H1 (cell line): ENCODE measurements at regions not wholly inside any gene's neighbourhood (a gene's known extent, or its start where the extent isn't known, plus 50 kb on each side); places are given as distances from the start of the nearest gene placed in this dataset.

ENCODE experiments used
- CTCF ChIA-PET: fragments of 300-600 bp; sonication (Branson Sonifier 250); formaldehyde crosslinking; loops from one replicate; lab custom pipeline; 2021; ENCODE audit not compliant: partially characterized antibody; lab: Charles Lee
- POLR2A ChIA-PET: fragments of 300-600 bp; sonication (Branson Sonifier 250); formaldehyde crosslinking; loops from one replicate; lab custom pipeline; 2021; ENCODE audit warnings: inconsistent platforms; ENCODE audit not compliant: partially characterized antibody; lab: Charles Lee
- DNase-seq, 2 experiments: peaks; one replicate each; pipeline versions ENCODE4 v3.0.0 to v3.0.0-alpha.2; 2010 to 2022; ENCODE audit warnings: low spot score in 2 of 2, low read depth in 1 of 2, mixed read lengths in 1 of 2
- FAIRE-seq: peaks from 2 replicates; lab custom pipeline; 2011; peaks lifted over from hg19 to GRCh38; lab: Jason Lieb, UNC
- H2AFZ ChIP-seq: 2 replicates; pipeline ENCODE4 v1.8.1; 2012; ENCODE audit warnings: low read length, inconsistent platforms
- H2AK5ac ChIP-seq: 2 replicates; pipeline ENCODE4 v1.6.1; 2013; ENCODE audit warnings: low read depth, low read length
- H2BK120ac ChIP-seq: replicated peaks from 2 replicates; pipeline ENCODE3; 2013; ENCODE audit warnings: low read depth, low read length, inconsistent platforms
- H2BK12ac ChIP-seq: 2 replicates; pipeline ENCODE4 v1.6.1; 2013; ENCODE audit warnings: low read depth, low read length
- H2BK15ac ChIP-seq: 2 replicates; pipeline ENCODE4 v1.6.1; 2013; ENCODE audit warnings: low read length
- H2BK20ac ChIP-seq: 2 replicates; pipeline ENCODE4 v1.6.1; 2013; ENCODE audit warnings: low read length
- H2BK5ac ChIP-seq: 2 replicates; pipeline ENCODE4 v1.6.1; 2013; ENCODE audit warnings: low read depth, low read length
- H3K14ac ChIP-seq: 2 replicates; pipeline ENCODE4 v1.6.1; 2013; ENCODE audit warnings: inconsistent platforms; ENCODE audit not compliant: insufficient read length
- H3K18ac ChIP-seq: 2 replicates; pipeline ENCODE4 v1.6.1; 2013; ENCODE audit warnings: low read length; ENCODE audit errors: extremely low read depth
- H3K23ac ChIP-seq: 2 replicates; pipeline ENCODE4 v1.6.1; 2013; ENCODE audit warnings: inconsistent platforms; ENCODE audit not compliant: insufficient read length
- H3K23me2 ChIP-seq: 2 replicates; pipeline ENCODE4 v1.6.1; 2013; ENCODE audit warnings: low read depth, low read length
- H3K27ac ChIP-seq: 2 replicates; pipeline ENCODE4 v1.6.1; 2011; ENCODE audit warnings: low read depth, low read length, inconsistent platforms
- H3K27me3 ChIP-seq, 4 experiments: replicated peaks in 1 of 4; 1 replicate in 1 of 4; 2 replicates in 3 of 4; pipeline versions ENCODE4 v1.6.1 to v1.8.1; 2011 to 2013; ENCODE audit warnings: low read length in 3 of 4, mild to moderate bottlenecking in 3 of 4, inconsistent platforms in 2 of 4, mixed read lengths in 2 of 4, moderate library complexity in 1 of 4; ENCODE audit not compliant: control insufficient read depth in 3 of 4, insufficient read depth in 3 of 4; ENCODE audit errors: extremely low read depth in 1 of 4
- H3K36me3 ChIP-seq, 4 experiments: 2 replicates each; pipeline versions ENCODE4 v1.6.1 to v1.8.1; 2011 to 2013; ENCODE audit warnings: mild to moderate bottlenecking in 4 of 4, low read length in 3 of 4, moderate library complexity in 2 of 4, control low read depth in 1 of 4, inconsistent platforms in 1 of 4; ENCODE audit not compliant: insufficient read depth in 4 of 4, control insufficient read depth in 2 of 4
- H3K4ac ChIP-seq: replicated peaks from 2 replicates; pipeline ENCODE3; 2013; ENCODE audit warnings: low read length, low read depth, mixed read lengths, inconsistent platforms; ENCODE audit not compliant: insufficient read length
- H3K4me1 ChIP-seq, 4 experiments: replicated peaks in 1 of 4; 1 replicate in 1 of 4; 2 replicates in 3 of 4; pipeline versions ENCODE4 v1.6.1 to v1.8.1; 2011 to 2013; ENCODE audit warnings: low read length in 3 of 4, inconsistent platforms in 2 of 4, mixed read lengths in 1 of 4; ENCODE audit not compliant: insufficient read depth in 4 of 4, control insufficient read depth in 3 of 4
- H3K4me2 ChIP-seq, 2 experiments: 2 replicates each; pipeline versions ENCODE4 v1.6.1 to v1.8.1; 2011 to 2013; ENCODE audit warnings: low read depth in 2 of 2, low read length in 2 of 2, control low read depth in 1 of 2, inconsistent platforms in 1 of 2, mild to moderate bottlenecking in 1 of 2; ENCODE audit not compliant: insufficient read depth in 1 of 2
- H3K4me3 ChIP-seq, 4 experiments: fragments of 200-600, 300-600 bp in 1 of 4; sonication (generic), shearing (Covaris generic), sonication (Bioruptor Twin) in 1 of 4; 2 replicates each; pipeline versions ENCODE4 v1.5.1 to v1.8.1; 2011 to 2016; ENCODE audit warnings: low read length in 4 of 4, low read depth in 3 of 4, control low read depth in 2 of 4, inconsistent platforms in 2 of 4, mild to moderate bottlenecking in 2 of 4, mixed read lengths in 1 of 4, moderate library complexity in 1 of 4; ENCODE audit not compliant: insufficient read depth in 2 of 4; ENCODE audit errors: extremely low read depth in 1 of 4
- H3K56ac ChIP-seq: replicated peaks from 2 replicates; pipeline ENCODE3; 2013; ENCODE audit warnings: low read depth, mild to moderate bottlenecking, mixed read lengths, low read length, inconsistent platforms; ENCODE audit not compliant: insufficient read length
- H3K79me1 ChIP-seq: 2 replicates; pipeline ENCODE4 v1.6.1; 2013; ENCODE audit warnings: low read depth, low read length, control low read depth
- H3K79me2 ChIP-seq, 2 experiments: 2 replicates each; pipeline versions ENCODE4 v1.6.1 to v1.8.1; 2012 to 2013; ENCODE audit warnings: low read length in 2 of 2, mild to moderate bottlenecking in 2 of 2, inconsistent platforms in 1 of 2; ENCODE audit not compliant: insufficient read depth in 2 of 2, control insufficient read depth in 1 of 2
- H3K9ac ChIP-seq, 4 experiments: replicated peaks in 1 of 4; 1 replicate in 1 of 4; 2 replicates in 3 of 4; pipeline versions ENCODE4 v1.6.1 to v1.8.1; 2011 to 2013; ENCODE audit warnings: low read depth in 3 of 4, low read length in 3 of 4, control low read depth in 2 of 4, mild to moderate bottlenecking in 2 of 4, moderate library complexity in 2 of 4, inconsistent platforms in 1 of 4; ENCODE audit errors: extremely low read depth in 1 of 4
- H3K9me3 ChIP-seq, 2 experiments: 2 replicates each; pipeline versions ENCODE4 v1.6.1 to v1.8.1; 2012 to 2013; ENCODE audit warnings: mild to moderate bottlenecking in 2 of 2, moderate library complexity in 2 of 2, control low read depth in 1 of 2, inconsistent platforms in 1 of 2, low read depth in 1 of 2, low read length in 1 of 2, mixed read lengths in 1 of 2; ENCODE audit not compliant: insufficient read depth in 2 of 2
- H4K20me1 ChIP-seq, 2 experiments: replicated peaks in 1 of 2; 2 replicates each; pipeline versions ENCODE3 to v1.8.1; 2011 to 2013; ENCODE audit warnings: inconsistent platforms in 2 of 2, low read length in 2 of 2, mild to moderate bottlenecking in 1 of 2; ENCODE audit not compliant: insufficient read depth in 2 of 2, control insufficient read depth in 1 of 2
- H4K5ac ChIP-seq: 2 replicates; pipeline ENCODE4 v1.6.1; 2013; ENCODE audit warnings: low read length, low read depth, mixed read lengths, inconsistent platforms; ENCODE audit not compliant: insufficient read length
- H4K8ac ChIP-seq: 2 replicates; pipeline ENCODE4 v1.8.0; 2013; ENCODE audit warnings: mild to moderate bottlenecking, moderate library complexity, low read length, inconsistent platforms; ENCODE audit not compliant: insufficient read depth; ENCODE audit errors: extremely low read depth
- H4K91ac ChIP-seq: replicated peaks from 2 replicates; pipeline ENCODE3; 2013; ENCODE audit warnings: low read length, mixed read lengths, inconsistent platforms; ENCODE audit not compliant: insufficient read length
- HDAC6 ChIP-seq: IDR thresholded peaks from one replicate; pipeline ENCODE4 v1.7.1; 2012; ENCODE audit warnings: low read depth, mild to moderate bottlenecking, inconsistent platforms, low read length, moderate library complexity
- KDM1A ChIP-seq: fragments of 200-600, 300-600 bp; sonication (generic); IDR thresholded peaks from 2 replicates; pipeline ENCODE4 v1.7.1; 2016; ENCODE audit warnings: mild to moderate bottlenecking, low read length, borderline replicate concordance
- MAFK ChIP-seq: IDR thresholded peaks from 2 replicates; pipeline ENCODE4 v1.6.1; 2012; ENCODE audit warnings: low read depth, mild to moderate bottlenecking, improper control_type of control experiment, low read length
- USF2 ChIP-seq: IDR thresholded peaks from 2 replicates; pipeline ENCODE4 v1.6.1; 2011; ENCODE audit warnings: low read length, improper control_type of control experiment

GRCh38 chr13:47478985-47479384 is 522.1 kb downstream of the SUCLA2 start:
- H4K5ac ChIP-seq = no peak overlapping the region
- no peak for DNase-seq
- H3K56ac ChIP-seq = no peak overlapping the region
- H3K27me3 ChIP-seq = no peaks in the 10 kb centered on the region
- no peak overlapping the region for H4K91ac ChIP-seq
- H3K23me2 ChIP-seq = no peaks in the 10 kb centered on the region
- H3K23ac ChIP-seq = no peak overlapping the region
- H3K9ac ChIP-seq = no peak overlapping the region
- no peak overlapping the region for H3K4me3 ChIP-seq
- ChIA-PET POLR2A (no interaction called here), CTCF (interaction anchor here (1.0 kb wide), 1 partner anchor 752 kb away, joined by 3 read pairs; no protein-coding TSS in a partner anchor)
- TF ChIP-seq MAFK = no peak
- TF ChIP-seq HDAC6 = no peak
- TF ChIP-seq KDM1A = no peak
- TF ChIP-seq USF2 = no peak
- H2BK5ac ChIP-seq = no peak overlapping the region
- no peak overlapping the region for H2AK5ac ChIP-seq
- H2BK20ac ChIP-seq = no peak overlapping the region
- no peak overlapping the region for H2AFZ ChIP-seq
- no peak overlapping the region for H2BK120ac ChIP-seq
- no peak overlapping the region for H4K8ac ChIP-seq
- H3K36me3 ChIP-seq = no peaks in the 10 kb centered on the region
- H3K79me1 ChIP-seq = no peaks in the 10 kb centered on the region
- H2BK15ac ChIP-seq = no peak overlapping the region
- no peak for FAIRE-seq
- no peak overlapping the region for H3K27ac ChIP-seq
- no peaks in the 10 kb centered on the region for H3K79me2 ChIP-seq
- H3K4me2 ChIP-seq = no peak overlapping the region
- H3K4ac ChIP-seq = no peak overlapping the region
- H3K9me3 ChIP-seq = no peaks in the 10 kb centered on the region
- H4K20me1 ChIP-seq = no peaks in the 10 kb centered on the region
- H3K14ac ChIP-seq = no peak overlapping the region
- no peak overlapping the region for H2BK12ac ChIP-seq
- H3K4me1 ChIP-seq = no peaks in the 10 kb centered on the region
- H3K18ac ChIP-seq = no peak overlapping the region
